ENCODE measurements at regions not wholly inside any gene's neighbourhood (a gene's known extent, or its start where the extent isn't known, plus 50 kb on each side); places are given as distances from the start of the nearest gene placed in this dataset.
"Not testable (repeated sequence)": the region's sequence is repeated elsewhere in the genome, so short reads cannot be mapped to it uniquely, and the experiment has no call there.

GRCh38 chr13:58495668-58496067 is 864.1 kb downstream of the PCDH17 start:
- TF ChIP-seq SPI1 (IDR thresholded peaks at IDR 0.05; ENCODE audit: low read depth, low read length) (no peak), PAX5 (IDR thresholded peaks at IDR 0.05; ENCODE audit: insufficient read depth, low read length, severe bottlenecking) (no peak), POU2F2 (IDR thresholded peaks at IDR 0.05; ENCODE audit: low read depth, low read length) (no peak), POLR2A (IDR thresholded peaks at IDR 0.05; ENCODE audit: low read depth, low read length) (no peak), POLR2AphosphoS5 (IDR thresholded peaks at IDR 0.05; ENCODE audit: low read depth, low read length) (no peak), TAF1 (IDR thresholded peaks at IDR 0.05; ENCODE audit: low read depth, low read length) (no peak)
- DNase-seq (ENCODE audit: insufficient read length, low spot score) (no peak), FAIRE-seq (no peak)

- no peak for DNase-seq (ENCODE audit: insufficient read length, low spot score)
- no peak for TF ChIP-seq SPI1 (IDR thresholded peaks at IDR 0.05; ENCODE audit: low read depth, low read length)
- TF ChIP-seq POLR2A (IDR thresholded peaks at IDR 0.05; ENCODE audit: low read depth, low read length): no peak
- TF ChIP-seq POU2F2 (IDR thresholded peaks at IDR 0.05; ENCODE audit: low read depth, low read length): no peak
- TF ChIP-seq POLR2AphosphoS5 (IDR thresholded peaks at IDR 0.05; ENCODE audit: low read depth, low read length): no peak
- TF ChIP-seq TAF1 (IDR thresholded peaks at IDR 0.05; ENCODE audit: low read depth, low read length): no peak
- no peak for FAIRE-seq
These were observed 869.4 kb downstream of the PCDH17 start for GRCh38 chr13:58500938-58501337.

- not testable (repeated sequence) for FAIRE-seq; DNase-seq (ENCODE audit: insufficient read length, low spot score)
These were observed 872.7 kb downstream of the PCDH17 start for GRCh38 chr13:58504202-58504700.

GRCh38 chr13:58505262-58505920 is 873.8 kb downstream of the PCDH17 start:
- not testable (repeated sequence) for DNase-seq (ENCODE audit: insufficient read length, low spot score); FAIRE-seq

- FAIRE-seq (no peak), DNase-seq (ENCODE audit: insufficient read length, low spot score) (no peak)
- TF ChIP-seq PAX5 (IDR thresholded peaks at IDR 0.05; ENCODE audit: insufficient read depth, low read length, severe bottlenecking): no peak
These were observed 896.8 kb downstream of the PCDH17 start for GRCh38 chr13:58528351-58528750.

- no peak for FAIRE-seq
- TF ChIP-seq POLR2A (IDR thresholded peaks at IDR 0.05; ENCODE audit: low read depth, low read length): no peak
- no peak for TF ChIP-seq TAF1 (IDR thresholded peaks at IDR 0.05; ENCODE audit: low read depth, low read length)
- no peak for TF ChIP-seq POLR2AphosphoS5 (IDR thresholded peaks at IDR 0.05; ENCODE audit: low read depth, low read length)
- no peak for TF ChIP-seq PAX5 (IDR thresholded peaks at IDR 0.05; ENCODE audit: insufficient read depth, low read length, severe bottlenecking)
- TF ChIP-seq SPI1 (IDR thresholded peaks at IDR 0.05; ENCODE audit: low read depth, low read length): no peak
- TF ChIP-seq POU2F2 (IDR thresholded peaks at IDR 0.05; ENCODE audit: low read depth, low read length): no peak
- DNase-seq (ENCODE audit: insufficient read length, low spot score): no peak
These were observed 900.1 kb downstream of the PCDH17 start for GRCh38 chr13:58531614-58532013.

GRCh38 chr13:58542530-58542929 is 911.0 kb downstream of the PCDH17 start:
- DNase-seq (ENCODE audit: insufficient read length, low spot score) (no peak), FAIRE-seq (peak; percentile 33)
- no peak for TF ChIP-seq POU2F2 (IDR thresholded peaks at IDR 0.05; ENCODE audit: low read depth, low read length)
- TF ChIP-seq PAX5 (IDR thresholded peaks at IDR 0.05; ENCODE audit: insufficient read depth, low read length, severe bottlenecking): no peak
- TF ChIP-seq SPI1 (IDR thresholded peaks at IDR 0.05; ENCODE audit: low read depth, low read length): no peak
- no peak for TF ChIP-seq POLR2AphosphoS5 (IDR thresholded peaks at IDR 0.05; ENCODE audit: low read depth, low read length)
- TF ChIP-seq TAF1 (IDR thresholded peaks at IDR 0.05; ENCODE audit: low read depth, low read length): no peak
- no peak for TF ChIP-seq POLR2A (IDR thresholded peaks at IDR 0.05; ENCODE audit: low read depth, low read length)

- DNase-seq (ENCODE audit: insufficient read length, low spot score): no peak
- no peak for FAIRE-seq
- TF ChIP-seq POLR2A (IDR thresholded peaks at IDR 0.05; ENCODE audit: low read depth, low read length): no peak
- TF ChIP-seq SPI1 (IDR thresholded peaks at IDR 0.05; ENCODE audit: low read depth, low read length): peak; percentile 78
These were observed 915.9 kb downstream of the PCDH17 start for GRCh38 chr13:58547419-58547818.

- FAIRE-seq: no peak
These were observed 934.6 kb downstream of the PCDH17 start for GRCh38 chr13:58566176-58566575.

GRCh38 chr13:58573743-58574142 is 942.2 kb downstream of the PCDH17 start:
- no peak for DNase-seq (ENCODE audit: insufficient read length, low spot score)
- no peak for TF ChIP-seq POLR2A (IDR thresholded peaks at IDR 0.05; ENCODE audit: low read depth, low read length)
- TF ChIP-seq SPI1 (IDR thresholded peaks at IDR 0.05; ENCODE audit: low read depth, low read length): 0 out of 2 replicates have a peak, but pooled peaks have one; percentile 0
- no peak for FAIRE-seq

More at GRCh38 chr13:58566176-58566575, 934.6 kb downstream of the PCDH17 start:
- no peak for DNase-seq (ENCODE audit: insufficient read length, low spot score)
- TF ChIP-seq PAX5 (IDR thresholded peaks at IDR 0.05; ENCODE audit: insufficient read depth, low read length, severe bottlenecking) (no peak), SPI1 (IDR thresholded peaks at IDR 0.05; ENCODE audit: low read depth, low read length) (no peak), TAF1 (IDR thresholded peaks at IDR 0.05; ENCODE audit: low read depth, low read length) (no peak), POU2F2 (IDR thresholded peaks at IDR 0.05; ENCODE audit: low read depth, low read length) (no peak), POLR2A (IDR thresholded peaks at IDR 0.05; ENCODE audit: low read depth, low read length) (no peak)

- DNase-seq (ENCODE audit: insufficient read length, low spot score) (no peak), FAIRE-seq (no peak)
- TF ChIP-seq SPI1 (IDR thresholded peaks at IDR 0.05; ENCODE audit: low read depth, low read length) (no peak), TAF1 (IDR thresholded peaks at IDR 0.05; ENCODE audit: low read depth, low read length) (no peak), POLR2AphosphoS5 (IDR thresholded peaks at IDR 0.05; ENCODE audit: low read depth, low read length) (no peak)
These were observed 943.2 kb downstream of the PCDH17 start for GRCh38 chr13:58574791-58575190.

All from GM12891 (cell line).